ENCODE measurements at regions not wholly inside any gene's neighbourhood (a gene's known extent, or its start where the extent isn't known, plus 50 kb on each side); places are given as distances from the start of the nearest gene placed in this dataset.

DNA sequence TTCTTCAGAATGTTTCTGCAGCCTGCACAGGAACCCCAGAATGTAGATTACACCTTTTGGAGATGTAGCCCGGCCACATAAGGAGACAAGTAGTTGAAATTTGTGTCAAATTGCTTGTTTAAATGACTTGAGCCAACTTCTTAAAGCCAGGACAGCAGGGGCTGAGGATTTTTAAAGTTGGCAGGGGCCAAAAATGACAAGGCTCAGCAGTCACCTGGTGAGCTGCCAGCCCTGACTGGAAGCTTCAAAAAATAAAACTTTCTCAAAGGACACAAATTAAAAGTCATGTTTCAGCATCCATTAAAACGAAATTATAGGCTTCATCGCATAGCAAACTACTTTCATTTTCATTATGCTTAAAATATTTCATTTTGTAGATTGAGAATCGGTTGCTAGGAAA lies 340.3 kb upstream of the WWC1 start:
- DNase-seq (ENCODE audit: low read depth): no peak
- TF ChIP-seq, protein P1, sequence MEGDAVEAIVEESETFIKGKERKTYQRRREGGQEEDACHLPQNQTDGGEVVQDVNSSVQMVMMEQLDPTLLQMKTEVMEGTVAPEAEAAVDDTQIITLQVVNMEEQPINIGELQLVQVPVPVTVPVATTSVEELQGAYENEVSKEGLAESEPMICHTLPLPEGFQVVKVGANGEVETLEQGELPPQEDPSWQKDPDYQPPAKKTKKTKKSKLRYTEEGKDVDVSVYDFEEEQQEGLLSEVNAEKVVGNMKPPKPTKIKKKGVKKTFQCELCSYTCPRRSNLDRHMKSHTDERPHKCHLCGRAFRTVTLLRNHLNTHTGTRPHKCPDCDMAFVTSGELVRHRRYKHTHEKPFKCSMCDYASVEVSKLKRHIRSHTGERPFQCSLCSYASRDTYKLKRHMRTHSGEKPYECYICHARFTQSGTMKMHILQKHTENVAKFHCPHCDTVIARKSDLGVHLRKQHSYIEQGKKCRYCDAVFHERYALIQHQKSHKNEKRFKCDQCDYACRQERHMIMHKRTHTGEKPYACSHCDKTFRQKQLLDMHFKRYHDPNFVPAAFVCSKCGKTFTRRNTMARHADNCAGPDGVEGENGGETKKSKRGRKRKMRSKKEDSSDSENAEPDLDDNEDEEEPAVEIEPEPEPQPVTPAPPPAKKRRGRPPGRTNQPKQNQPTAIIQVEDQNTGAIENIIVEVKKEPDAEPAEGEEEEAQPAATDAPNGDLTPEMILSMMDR (IDR thresholded peaks at IDR 0.05; ENCODE audit: control insufficient read depth, extremely low read depth, insufficient read depth): no peak
- H3K4me3 ChIP-seq (ENCODE audit: low read depth, low read length): no peak overlapping the region

DNA sequence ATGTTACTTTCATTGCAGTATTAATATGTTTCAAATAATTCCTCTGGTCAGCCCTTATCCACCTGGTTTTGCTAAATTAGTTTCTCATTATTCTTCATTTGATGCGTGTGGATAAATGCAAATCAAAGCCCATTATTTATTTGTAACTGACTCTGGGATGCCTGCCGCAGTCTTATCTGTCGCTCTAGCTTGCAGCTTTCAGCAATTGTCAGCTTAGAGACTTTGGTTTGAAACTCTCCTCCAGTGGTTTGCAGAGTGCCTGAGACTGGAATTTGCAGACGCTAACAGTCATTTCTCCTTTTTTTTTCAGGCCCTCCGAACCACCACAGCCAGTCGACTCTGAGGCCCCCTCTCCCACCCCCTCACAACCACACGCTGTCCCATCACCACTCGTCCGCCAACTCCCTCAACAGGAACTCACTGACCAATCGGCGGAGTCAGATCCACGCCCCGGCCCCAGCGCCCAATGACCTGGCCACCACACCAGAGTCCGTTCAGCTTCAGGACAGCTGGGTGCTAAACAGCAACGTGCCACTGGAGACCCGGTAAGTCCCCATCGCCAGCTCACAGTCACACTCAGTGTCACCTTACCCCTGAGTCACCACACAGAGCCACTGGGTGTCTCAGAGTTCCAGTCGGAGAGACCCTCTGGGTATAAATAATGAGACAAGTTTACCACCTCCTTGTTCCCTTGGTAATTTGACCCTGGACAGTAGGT lies 339.0 kb upstream of the WWC1 start:
- H3K4me3 ChIP-seq (ENCODE audit: low read depth, low read length): no peak overlapping the region
- TF ChIP-seq, protein P1 (IDR thresholded peaks at IDR 0.05; ENCODE audit: control insufficient read depth, extremely low read depth, insufficient read depth): no peak
- DNase-seq (ENCODE audit: low read depth): no peak

DNA sequence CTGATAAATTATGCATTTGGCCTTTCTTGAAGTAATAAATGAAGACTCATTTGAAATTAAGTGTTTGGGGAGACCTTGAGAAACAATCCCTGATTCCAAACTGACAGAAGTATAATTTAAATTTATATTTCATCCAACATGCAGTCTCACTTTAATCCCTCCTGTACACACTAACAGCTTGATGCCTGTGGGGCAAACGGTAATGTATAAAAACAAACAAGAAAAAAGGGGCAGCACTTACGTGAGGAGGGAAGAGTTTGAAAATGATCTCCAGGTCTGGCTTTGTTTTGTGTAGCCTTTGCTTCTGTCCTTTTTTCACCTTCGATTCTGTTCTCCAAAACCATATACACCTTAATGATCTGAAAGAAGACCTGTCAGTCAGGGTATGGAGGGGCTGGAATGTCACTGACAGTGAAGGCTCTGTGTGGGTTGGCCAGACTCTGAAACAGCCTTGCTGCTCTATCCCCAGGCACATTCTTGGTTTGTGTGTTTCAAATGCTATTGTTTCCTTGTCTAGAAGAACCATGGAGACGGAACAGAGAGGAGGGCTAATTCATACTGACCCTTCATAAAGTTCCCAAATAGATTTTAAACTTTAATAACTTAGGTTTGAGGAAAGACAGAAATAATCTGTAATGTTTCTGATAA lies 338.2 kb upstream of the WWC1 start:
- no peak for DNase-seq (ENCODE audit: low read depth)
- H3K4me3 ChIP-seq (ENCODE audit: low read depth, low read length): no peak overlapping the region
- TF ChIP-seq, protein P1 (IDR thresholded peaks at IDR 0.05; ENCODE audit: control insufficient read depth, extremely low read depth, insufficient read depth): no peak

DNA sequence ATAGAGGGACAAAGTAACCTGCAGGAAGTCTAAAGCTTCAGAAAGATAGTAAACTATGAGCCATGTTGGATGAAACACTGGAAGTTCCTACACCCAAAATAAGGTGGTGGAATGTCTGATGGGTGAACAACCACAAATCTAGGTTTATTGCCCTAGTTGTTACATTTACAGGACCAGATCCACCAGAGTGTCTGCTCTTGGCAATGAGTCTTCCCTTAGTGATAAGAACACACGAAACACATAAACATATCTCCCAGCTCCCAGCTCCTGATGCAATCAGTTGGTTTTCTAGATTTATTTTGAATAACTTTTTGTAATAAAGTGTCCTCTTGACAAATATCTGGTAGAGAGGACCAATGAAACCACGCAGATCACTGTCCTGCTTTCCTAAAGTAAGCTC lies 329.7 kb upstream of the WWC1 start:
- H3K4me3 ChIP-seq (ENCODE audit: low read depth, low read length): no peak overlapping the region
- DNase-seq (ENCODE audit: low read depth): no peak

DNA sequence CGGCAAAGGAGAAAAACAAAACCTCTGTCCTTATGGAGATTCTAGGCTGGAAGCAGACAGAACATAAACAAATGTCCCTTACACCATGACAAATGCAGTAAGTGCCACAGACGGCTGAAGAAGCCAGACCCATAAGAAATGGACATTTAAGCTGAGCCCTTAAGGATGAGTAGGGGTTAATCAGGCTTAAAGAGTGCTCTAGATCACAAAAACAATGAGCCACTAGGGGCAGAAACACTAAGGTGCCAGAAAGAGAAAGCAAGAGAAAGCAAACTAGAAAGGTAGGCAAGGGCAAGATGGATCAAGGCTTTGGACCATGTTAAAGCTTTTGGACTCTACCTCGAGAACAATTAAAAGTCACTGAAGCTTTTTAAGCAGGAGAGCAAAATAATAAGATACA lies 326.9 kb upstream of the WWC1 start:
- H3K4me3 ChIP-seq (ENCODE audit: low read depth, low read length): no peak overlapping the region

More for the DNA sequence above, 329.7 kb upstream of the WWC1 start:
- TF ChIP-seq, protein P1 (IDR thresholded peaks at IDR 0.05; ENCODE audit: control insufficient read depth, extremely low read depth, insufficient read depth): no peak

DNA sequence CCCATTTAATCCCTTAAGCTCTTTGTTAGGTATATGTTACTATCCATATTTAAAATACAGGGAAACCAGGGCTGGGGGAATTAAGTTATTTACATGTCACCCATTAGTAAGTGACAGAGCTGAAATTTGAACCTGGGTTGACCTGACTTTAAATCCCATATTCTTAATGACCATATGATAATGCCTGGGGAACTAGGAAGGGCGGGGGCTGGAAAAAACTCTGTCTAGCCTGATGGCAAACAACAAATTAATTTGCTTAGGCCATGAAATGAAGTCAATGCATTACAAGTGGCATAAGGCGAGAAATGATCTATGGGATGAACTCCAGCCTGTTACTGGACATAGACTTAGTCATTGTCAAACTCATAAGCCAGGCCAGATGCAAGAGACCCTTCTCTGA lies 325.7 kb upstream of the WWC1 start:
- TF ChIP-seq, protein P1 (IDR thresholded peaks at IDR 0.05; ENCODE audit: control insufficient read depth, extremely low read depth, insufficient read depth): no peak
- no peak for DNase-seq (ENCODE audit: low read depth)
- no peak overlapping the region for H3K4me3 ChIP-seq (ENCODE audit: low read depth, low read length)

More for the DNA sequence above, 326.9 kb upstream of the WWC1 start:
- TF ChIP-seq, protein P1 (IDR thresholded peaks at IDR 0.05; ENCODE audit: control insufficient read depth, extremely low read depth, insufficient read depth): peak; percentile 17; the same call in 1 of the 2 replicates
- no peak for DNase-seq (ENCODE audit: low read depth)

Measured in LNCaP clone FGC (cell line).